PC-3 (cell line): ENCODE measurements at regions not wholly inside any gene's neighbourhood (a gene's known extent, or its start where the extent isn't known, plus 50 kb on each side); places are given as distances from the start of the nearest gene placed in this dataset.

Source experiments
- CTCF ChIP-seq: fragments of 300-600 bp; sonication (generic); conservative IDR thresholded peaks from 2 replicates; pipeline ENCODE4 v1.5.1; 2017; ENCODE audit warnings: antibody characterized with exemption, low read depth, mild to moderate bottlenecking, low read length
- EZH2 ChIP-seq: fragments of 300-600 bp; sonication (generic); IDR thresholded peaks from one replicate; pipeline ENCODE4 v1.6.1; 2017; ENCODE audit warnings: antibody characterized with exemption, mild to moderate bottlenecking, low read length; ENCODE audit not compliant: unreplicated experiment

DNA sequence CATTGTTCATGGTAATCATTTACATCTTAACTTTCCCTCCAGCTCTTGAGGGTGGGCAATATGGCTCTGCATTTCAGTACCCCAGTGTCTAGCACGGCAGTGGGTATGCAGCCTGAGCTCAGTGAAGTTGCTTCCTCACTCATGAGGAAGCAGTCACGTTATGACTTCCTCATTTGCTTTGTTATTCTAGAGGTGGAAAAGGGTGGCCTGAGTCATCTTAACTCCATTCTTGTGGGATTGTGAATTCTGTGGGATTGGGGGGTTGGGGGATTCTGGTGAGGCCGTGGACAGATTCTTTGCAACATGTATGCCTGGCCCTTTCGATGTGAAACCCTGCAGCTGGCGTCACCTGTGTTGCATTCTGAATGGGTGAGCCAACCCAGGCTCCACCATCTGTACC, 406.7 kb upstream of the ZNF507 start:
- TF ChIP-seq CTCF (no peak), EZH2 (no peak)
